Neural cell (in vitro differentiated cells): ENCODE measurements at regions not wholly inside any gene's neighbourhood (a gene's known extent, or its start where the extent isn't known, plus 50 kb on each side); places are given as distances from the start of the nearest gene placed in this dataset.

ENCODE experiments used
- CTCF ChIP-seq: fragments of 450-650 bp; IDR thresholded peaks from 2 replicates; pipeline ENCODE4 v1.5.1; 2014; ENCODE audit warnings: antibody characterized with exemption, mild to moderate bottlenecking, moderate library complexity; ENCODE audit not compliant: poor library complexity, severe bottlenecking
- EP300 ChIP-seq: fragments of 450-650 bp; conservative IDR thresholded peaks from 2 replicates; pipeline ENCODE4 v1.6.1; 2014; ENCODE audit warnings: antibody characterized with exemption, mild to moderate bottlenecking, moderate library complexity; ENCODE audit not compliant: poor library complexity, severe bottlenecking
- POLR2AphosphoS5 ChIP-seq: IDR thresholded peaks from 2 replicates; pipeline ENCODE4 v1.6.1; 2012
- TAF1 ChIP-seq: IDR thresholded peaks from 2 replicates; pipeline ENCODE4 v1.6.1; 2012; ENCODE audit warnings: low read depth

- TF ChIP-seq EP300 = no peak
- TF ChIP-seq CTCF = no peak
- no peak for TF ChIP-seq POLR2AphosphoS5
- no peak for TF ChIP-seq TAF1
These were observed 258.2 kb downstream of the CHRM3 start for GRCh38 chr1:239644604-239645003.
